SHP77 (cell line): ENCODE measurements at regions not wholly inside any gene's neighbourhood (a gene's known extent, or its start where the extent isn't known, plus 50 kb on each side); places are given as distances from the start of the nearest gene placed in this dataset.
A peak's percentile ranks its signal among the peaks of the same experiment; 100 is the strongest.

Experiments
- DNase-seq, 2 experiments: peaks; one replicate each; lab custom pipeline; 2025; lab: John Stamatoyannopoulos, UW

DNA sequence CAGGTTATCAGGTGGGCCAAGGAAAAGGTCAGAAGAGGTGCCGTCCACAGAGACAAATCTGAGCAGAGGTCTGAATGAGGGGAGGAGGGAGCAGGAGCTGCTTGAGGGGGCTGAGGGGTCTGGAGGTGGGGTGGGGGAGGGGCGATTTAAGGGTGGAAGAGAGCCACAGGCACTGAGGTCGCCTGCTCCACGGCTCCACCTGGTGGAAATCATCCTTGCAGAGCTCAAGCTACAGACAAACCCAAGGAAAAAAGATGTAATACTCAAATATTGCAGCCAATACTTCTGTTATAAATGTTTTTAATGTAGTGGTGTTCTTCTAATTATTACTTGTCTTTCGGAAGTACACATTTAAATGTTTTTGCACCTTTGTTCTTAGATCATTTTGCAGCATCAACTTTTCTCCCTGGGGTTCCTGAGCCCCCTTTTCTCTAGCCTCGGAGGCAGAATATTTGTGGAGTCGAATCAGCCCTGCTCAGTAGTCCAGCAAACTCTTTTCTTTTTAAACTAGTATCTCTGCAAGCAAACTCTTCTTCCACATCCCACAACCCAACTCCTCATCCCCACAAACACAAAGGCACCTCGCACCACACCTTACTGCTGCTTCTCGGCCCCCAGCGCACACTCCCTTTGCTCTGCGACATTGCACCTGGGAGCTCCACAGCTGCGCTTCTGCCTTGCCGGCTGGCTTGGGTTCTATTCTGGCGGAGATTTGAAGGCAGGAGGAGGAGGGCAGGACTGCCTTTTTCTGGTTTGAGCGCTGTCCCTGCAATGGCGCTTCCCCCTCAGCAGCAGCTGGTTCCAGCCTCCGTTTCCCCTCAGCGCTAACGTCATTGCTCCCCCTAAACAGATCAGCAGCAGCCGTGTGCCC is 51.0 kb upstream of the TFAP2A start:
- DNase-seq = peak; percentile 22 to 29
